Spleen (tissue), 7 donors: ENCODE measurements at regions not wholly inside any gene's neighbourhood (a gene's known extent, or its start where the extent isn't known, plus 50 kb on each side); places are given as distances from the start of the nearest gene placed in this dataset.

Experiments used
- CTCF ChIP-seq, 11 experiments: fragments of 200-600 bp in 7 of 11; fragments of 450-650 bp in 4 of 11; sonication (generic) in 4 of 11; IDR thresholded peaks in 8 of 11; conservative IDR thresholded peaks in 3 of 11; 1 replicate in 7 of 11; 2 replicates in 4 of 11; pipeline versions ENCODE4 v1.4.0 to v1.8.0; 2016 to 2021; ENCODE audit warnings: antibody characterized with exemption in 11 of 11, inconsistent platforms in 4 of 11, mild to moderate bottlenecking in 1 of 11
- POLR2A ChIP-seq, 3 donors: fragments of 450-650 bp; IDR thresholded peaks; one replicate each; pipeline ENCODE4 v1.5.1; 2017; ENCODE audit warnings: antibody characterized with exemption in 3 of 3, mild to moderate bottlenecking in 1 of 3
- POLR2AphosphoS5 ChIP-seq, 3 donors: sonication (generic); formaldehyde crosslinking; IDR thresholded peaks; one replicate each; pipeline ENCODE4 v1.5.1; 2017; ENCODE audit warnings: antibody characterized with exemption in 3 of 3
- donor health status: DM: no; HTN: no; CAD: no; lungs with moderate emphysema.
- donor health status: DM: no; HTN: no; CAD: no.
- donor health status: DM: no; HTN: no; CAD: no.

GRCh38 chr7:68321776-68322496 lies 1276.3 kb upstream of the AUTS2 start:
- TF ChIP-seq POLR2A (IDR thresholded peaks at IDR 0.05) (no peak), POLR2AphosphoS5 (IDR thresholded peaks at IDR 0.05) (no peak), CTCF (IDR thresholded peaks at IDR 0.05 in 8 of 11, conservative IDR thresholded peaks at IDR 0.05 in 3 of 11) (no peak)
